HCEC 1CT (cell line): ENCODE measurements at regions not wholly inside any gene's neighbourhood (a gene's known extent, or its start where the extent isn't known, plus 50 kb on each side); places are given as distances from the start of the nearest gene placed in this dataset.
A peak's percentile ranks its signal among the peaks of the same experiment; 100 is the strongest.
"Not testable (repeated sequence)": the region's sequence is repeated elsewhere in the genome, so short reads cannot be mapped to it uniquely, and the experiment has no call there.

Source experiments
- DNase-seq: peaks from one replicate; pipeline ENCODE4 v3.0.0-alpha.2; 2017

DNA sequence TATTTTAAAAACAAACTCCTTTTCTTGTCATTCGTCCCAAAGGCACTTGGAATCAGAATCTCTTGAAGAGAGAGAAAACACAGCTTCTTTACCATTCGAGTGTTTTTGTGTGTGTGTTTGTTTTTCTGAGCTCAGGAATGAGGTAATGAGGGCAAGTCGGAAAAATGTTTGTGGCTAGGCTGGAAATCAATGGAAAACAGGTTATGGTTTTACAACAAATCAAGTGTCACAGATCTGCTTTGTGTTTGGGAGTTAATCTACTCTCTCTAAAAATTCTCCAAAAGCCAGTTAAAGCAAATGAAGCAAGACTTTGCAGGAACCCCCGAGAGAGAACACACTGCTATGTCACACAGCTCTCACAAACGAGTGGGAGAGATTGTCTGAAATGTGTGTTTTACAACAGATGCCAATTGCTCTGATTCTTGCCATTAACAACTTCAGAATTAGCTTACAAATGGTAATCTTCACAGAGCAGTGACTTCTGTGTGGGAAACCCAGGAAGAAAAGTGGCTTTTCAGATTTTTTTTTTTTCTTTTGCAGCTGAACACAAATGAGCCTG, 264.1 kb downstream of the CBLL2 start:
- no peak for DNase-seq

DNA sequence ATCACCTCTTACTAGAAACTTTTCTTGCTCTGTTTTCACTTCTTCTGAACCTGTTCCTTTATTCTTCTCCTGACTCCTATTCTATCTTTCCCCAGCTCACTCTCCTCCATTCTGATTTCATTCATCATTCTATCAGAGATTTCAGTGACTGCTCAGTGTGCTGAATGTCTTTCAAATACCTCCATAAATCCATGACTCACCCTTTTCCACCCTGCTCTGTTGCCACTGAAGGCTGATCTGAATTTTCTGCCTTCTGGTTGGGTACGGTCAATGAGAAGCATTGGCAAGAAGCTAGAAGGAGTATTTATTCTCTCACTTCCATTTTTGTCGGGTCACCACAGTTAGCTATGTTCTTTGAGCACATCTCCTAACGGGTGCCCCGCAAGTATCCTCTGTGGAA, 265.9 kb downstream of the CBLL2 start:
- DNase-seq, result peak; percentile 2

DNA sequence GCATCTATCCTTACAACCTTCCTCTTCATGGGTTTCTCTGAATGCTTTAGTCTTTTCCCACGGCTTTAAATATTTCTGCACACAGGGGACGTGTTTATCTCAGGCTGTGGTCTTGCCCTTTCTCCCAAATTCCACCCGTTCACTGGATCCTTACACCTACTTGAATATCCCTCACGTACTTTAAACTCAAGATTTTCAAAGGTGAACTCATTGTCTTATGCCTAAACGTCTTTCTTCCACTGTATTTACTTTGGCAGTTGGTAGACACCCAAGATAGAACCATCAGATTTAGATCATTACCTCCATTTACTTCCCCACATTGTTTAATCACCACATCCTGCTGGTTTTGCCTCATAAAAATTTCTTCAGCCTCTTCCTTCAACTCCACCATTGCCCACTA, 269.2 kb downstream of the CBLL2 start:
- DNase-seq, result no peak

DNA sequence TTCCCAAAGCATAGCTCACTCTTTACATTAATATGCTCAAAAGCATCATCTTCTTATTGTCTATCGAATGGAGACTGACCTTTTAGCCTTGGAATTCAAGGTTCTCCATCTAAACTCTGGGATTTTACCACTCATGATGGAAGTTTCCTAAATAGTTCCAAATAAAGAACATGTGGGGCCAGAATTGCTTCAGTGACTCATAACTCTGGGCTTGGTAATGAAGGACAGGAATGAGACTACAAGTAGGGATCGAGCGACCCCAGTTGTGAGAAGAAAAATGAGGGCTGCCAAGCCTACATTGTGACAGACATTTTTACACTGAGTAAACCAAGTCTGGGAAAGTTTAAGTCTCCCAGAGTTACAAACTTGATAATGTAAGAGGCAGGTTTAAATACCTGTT, 269.9 kb downstream of the CBLL2 start:
- no peak for DNase-seq

DNA sequence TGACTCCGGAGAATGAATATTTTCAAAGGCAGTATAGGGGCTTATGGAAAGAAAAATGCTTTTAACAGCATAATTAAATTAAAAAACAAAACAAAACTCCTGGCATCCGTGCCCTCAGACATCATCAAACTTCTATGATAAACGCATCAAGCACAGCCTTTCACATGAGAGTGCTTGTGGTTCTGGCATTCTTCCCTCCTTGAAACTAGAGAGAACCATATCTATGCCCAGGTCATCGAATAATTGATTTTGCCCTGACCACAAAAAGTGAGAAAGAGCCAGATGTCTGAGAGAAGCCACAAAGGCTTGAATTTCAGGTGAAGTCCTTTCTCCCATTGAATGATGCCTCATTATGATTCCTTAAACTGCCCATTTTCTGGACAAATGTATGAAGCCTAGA, 286.8 kb downstream of the CBLL2 start:
- DNase-seq, result no peak

DNA sequence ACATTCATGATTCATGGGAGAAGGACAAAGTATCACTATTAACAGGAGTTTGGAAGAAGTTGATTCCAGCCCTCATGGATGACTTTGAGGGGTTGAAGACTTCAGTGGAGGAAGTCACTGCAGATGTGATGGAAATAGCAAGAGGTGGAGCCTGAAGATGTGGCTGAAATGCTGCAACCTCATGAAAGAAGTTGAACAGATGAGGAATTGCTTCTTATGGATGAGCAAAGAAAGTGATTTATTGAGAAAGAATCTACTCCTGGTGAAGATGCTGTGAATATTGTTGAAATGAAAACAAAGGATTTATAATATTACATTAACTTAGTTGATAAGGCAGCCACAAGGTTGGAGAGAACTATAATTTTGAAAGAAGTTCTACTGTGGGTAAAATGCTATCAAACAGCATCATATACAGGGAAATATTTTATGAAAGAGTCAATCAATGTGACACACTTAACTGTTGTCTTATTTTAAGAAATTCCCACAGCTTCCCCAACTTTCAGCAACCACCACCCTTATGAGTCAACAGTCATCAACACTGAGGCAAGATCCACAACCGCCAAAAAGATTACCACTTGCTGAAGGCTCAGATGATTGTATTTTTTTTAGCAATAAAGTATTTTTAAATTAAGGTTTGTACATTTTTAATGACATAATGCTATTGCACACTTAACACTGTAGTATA, 302.6 kb downstream of the CBLL2 start:
- DNase-seq, result peak; percentile 51

DNA sequence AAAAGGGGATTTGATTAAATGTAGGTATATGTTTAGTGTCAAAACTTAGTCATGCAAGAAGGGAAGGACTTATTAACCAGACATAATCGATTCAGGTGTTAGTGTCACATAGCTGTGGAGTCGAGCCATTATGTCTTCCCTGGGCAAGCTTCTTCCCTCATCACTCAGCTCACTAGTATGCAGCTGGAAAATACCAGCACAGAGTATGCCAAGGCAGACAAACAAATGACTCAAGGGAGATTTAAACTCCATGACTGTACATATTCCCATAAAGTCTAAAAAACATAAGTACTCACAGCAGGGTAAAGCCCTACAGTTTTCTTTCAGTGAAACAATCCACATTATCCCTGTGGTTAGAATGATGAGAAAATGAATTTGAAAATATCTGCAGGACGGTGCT, 304.5 kb downstream of the CBLL2 start:
- peak; percentile 56 for DNase-seq

DNA sequence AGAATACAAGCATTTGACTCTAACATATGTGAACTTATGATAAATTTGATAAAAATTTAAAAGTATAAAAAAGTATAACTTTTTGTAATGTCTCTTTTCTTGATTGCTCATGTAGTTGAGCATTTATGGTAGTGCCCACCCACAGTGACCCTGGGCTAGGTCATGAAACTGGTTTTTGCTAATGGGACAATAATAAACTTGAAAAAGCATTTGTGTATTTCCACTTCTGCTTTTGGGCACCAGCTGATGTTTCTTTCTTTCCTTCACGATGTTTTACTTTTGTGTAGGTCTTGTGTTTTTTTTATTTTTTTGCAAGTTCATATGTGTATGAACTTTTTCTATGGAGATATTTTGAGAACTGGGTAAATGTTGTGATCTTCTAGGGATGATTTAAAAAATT, 313.1 kb downstream of the CBLL2 start:
- no peak for DNase-seq

DNA sequence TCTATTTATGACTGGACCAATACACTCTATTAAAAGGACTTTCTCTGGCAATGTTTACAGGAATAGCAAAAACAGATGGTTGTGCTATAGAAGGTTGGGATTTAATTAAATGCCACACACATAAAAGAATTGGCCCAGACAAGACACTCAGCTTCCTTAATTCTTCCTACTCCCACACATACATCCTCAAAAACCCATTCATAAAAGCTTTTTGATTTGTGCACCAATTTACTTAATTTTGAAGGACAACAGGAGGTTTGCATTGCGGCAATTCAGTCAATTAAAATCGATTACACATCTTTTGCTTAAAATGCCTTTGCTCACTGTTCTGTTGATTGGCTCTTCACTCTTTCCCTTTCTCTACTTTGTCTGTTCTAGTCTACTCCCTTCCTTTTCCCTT, 317.1 kb downstream of the CBLL2 start:
- DNase-seq, result no peak

DNA sequence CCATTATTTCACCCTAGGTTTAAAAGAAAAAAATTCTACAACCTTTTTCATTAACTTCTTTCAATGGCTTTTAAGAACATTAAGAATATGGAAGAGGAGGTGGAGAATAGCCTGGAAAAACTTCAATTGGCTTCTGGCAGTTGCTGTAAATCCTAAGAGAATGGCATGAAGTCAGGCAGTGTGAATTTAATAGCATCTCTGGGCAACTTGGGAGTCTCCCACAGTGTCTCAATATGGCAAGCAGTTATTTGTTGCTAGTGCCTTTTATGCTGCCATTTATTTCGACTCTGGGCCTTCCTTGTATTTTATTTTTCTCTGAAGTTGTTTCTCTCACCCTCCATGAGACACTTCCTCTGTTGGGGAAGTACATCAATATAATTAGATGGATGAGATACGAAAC, 322.1 kb downstream of the CBLL2 start:
- no peak for DNase-seq

DNA sequence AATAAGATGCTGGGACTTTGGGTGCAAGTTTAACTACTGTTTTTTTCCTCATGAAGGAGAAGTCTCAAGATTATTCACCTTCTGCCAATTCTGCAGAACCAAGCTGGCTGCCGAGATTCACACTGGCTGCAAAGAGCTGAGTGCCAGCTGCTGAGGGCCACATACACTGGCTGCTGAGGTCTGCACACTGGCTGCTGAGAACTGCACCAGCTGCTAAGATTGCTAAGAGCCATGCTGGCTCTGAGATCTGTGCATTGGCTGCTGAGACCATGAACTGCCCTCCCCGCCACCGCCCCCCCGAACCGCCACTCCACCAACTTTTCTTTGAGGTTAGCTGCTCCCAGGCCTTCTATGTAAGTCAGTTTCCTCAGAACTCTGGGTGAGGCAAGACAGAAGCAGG, 330.3 kb downstream of the CBLL2 start:
- DNase-seq, result no peak

DNA sequence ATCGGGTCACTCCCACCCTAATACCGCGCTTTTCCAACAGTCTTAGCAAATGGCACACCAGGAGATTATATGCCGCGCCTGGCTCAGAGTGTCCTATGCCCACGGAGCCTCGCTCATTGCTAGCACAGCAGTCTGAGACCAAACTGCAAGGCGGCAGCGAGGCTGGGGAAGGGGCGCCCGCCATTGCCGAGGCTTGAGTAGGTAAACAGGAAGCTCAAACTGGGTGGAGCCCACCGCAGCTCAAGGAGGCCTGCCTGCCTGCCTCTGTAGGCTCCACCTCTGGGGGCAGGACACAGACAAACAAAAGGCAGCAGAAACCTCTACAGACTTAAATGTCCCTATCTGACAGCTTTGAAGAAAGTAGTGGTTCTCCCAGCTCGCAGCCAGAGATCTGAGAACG, 336.7 kb downstream of the CBLL2 start:
- not testable (repeated sequence) for DNase-seq

DNA sequence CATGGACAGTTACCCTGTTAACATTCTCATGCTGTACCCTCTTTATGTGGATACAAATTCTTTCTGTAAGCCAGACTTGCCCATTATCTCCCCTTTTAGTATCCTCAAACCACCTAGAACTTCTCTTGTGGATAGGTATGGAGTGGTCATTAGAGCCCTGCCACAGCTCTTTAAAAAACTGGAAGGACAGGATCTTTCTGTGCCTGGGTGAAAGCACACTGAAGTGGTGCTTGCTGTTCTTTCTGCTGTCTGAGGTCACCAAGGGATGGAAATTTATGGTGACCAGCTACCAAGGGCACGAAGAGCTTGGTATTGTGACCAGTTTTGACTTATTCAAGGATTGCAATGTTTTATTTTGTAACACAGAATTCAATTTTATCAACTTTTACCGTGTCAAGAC, 344.2 kb downstream of the CBLL2 start:
- DNase-seq, result no peak

DNA sequence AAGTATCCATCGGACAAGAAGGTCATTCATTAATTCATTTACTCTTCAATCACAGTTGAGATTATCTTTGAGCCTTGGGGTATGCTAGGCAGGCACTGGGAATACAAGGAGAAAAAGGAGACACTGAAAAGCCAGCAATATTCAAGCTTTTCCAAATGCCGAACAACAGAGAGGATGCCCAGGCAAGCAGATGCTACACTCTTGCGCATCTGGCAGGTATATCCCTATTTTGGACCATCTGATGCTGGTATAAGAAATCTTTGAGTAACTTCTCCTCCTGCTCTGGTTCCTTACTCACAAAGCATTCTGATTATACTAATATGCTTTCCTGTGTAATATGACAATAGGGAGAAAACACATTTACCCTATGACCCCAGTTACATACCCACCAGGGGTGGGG, 354.9 kb downstream of the CBLL2 start:
- no peak for DNase-seq

DNA sequence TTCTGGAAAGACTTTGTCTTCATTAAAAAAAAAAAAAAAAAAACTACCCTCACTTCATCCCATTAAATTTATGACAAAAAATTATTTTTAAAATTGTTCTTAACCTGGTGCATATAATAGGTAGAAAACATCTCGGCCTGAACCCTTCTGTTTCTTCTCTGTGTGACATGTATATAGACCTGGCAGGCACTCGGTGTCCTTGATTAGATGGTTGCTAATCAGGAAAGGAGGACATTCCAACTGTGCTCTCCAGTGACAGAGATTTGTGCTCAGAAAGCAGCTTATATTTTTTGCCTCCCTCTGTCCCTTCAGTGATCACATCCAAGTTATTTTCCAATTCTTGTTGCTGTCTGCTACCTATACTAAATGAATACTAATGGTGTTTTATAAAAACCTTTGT, 355.6 kb downstream of the CBLL2 start:
- DNase-seq, result no peak

DNA sequence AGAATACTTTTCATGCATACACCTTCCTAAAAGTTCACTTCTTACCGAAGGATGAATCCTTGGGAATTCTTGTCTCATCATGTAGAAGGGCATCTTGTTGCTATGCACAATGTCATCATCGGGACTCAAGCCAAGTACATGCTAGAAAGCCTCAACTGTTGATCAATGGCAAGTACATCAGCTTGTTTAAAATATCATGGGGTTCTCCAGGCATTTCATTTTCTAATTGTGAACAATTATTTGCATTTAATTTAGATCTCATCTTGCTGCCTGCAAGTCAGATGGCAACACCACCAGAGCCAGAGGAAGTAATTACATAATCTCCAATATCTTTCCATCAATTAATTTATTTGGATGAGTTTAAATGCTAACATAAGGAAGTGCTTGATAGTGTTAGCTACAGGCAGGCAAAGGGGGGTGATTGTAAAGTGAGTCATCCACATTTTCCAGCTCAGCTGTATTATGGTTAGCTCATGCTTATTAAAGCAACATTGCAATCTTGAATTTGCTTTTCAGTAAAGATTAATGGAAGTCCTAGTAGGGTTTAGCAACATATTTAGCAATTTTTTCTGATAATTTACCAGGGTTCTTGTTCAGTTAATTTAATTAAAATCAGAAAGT, 356.5 kb downstream of the CBLL2 start:
- DNase-seq, result peak; percentile 43

DNA sequence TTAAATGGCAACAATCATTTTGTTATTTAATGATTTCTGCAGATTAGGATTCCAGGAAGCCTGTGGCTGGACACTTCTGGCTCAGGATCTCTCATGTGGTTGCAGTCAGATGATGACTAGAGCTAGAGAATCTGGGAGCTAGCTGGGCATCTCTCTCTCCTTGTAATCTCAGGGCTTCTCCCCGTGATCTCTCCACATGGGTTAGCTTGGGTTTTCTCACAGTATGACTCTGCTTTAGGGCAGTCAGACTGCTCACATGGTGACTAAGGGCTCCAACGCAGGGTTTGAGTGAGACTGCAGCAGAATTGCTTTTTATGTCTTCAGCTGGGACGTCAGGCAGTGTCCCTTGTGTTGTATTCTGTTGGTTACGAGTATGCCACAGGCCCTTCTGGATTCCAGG, 361.4 kb downstream of the CBLL2 start:
- DNase-seq, result peak; percentile 34

DNA sequence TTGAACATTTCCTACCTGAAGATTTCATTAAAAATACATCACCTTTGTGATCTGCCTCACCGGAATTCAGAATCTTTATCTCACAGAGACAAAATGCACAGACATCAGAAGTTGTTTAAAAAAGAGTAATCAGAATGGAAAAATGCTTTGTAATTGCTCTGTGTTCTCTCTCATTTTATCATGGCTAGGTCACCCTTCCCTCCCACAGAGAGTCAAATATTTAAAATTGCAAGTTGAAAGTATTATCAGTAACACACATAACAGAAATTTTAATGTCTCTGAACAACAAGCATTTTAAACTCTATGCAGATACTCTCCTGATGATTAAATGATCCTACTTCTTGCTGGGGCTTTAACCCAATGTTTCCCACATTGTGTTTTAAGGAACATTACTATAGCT, 362.0 kb downstream of the CBLL2 start:
- DNase-seq, result no peak

DNA sequence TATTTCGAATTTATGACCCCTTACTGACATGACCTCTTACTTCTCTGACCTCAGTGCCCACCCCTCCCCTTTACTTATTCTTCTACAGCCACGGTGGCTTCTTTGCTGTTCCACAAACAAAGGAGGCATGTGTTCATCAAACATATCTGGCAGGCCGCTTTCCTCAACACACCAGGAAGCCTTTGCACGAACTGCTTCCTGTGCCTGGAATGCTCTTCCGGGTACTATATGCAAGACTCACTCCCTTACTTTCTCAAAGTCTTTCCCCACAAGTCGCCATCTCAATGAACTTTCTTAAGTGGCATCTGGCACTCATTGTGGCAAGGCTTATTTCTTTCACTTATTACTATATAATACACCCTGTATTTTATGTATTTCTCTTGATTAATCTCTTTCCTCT, 351.5 kb upstream of the DDX53 start:
- DNase-seq, result no peak

DNA sequence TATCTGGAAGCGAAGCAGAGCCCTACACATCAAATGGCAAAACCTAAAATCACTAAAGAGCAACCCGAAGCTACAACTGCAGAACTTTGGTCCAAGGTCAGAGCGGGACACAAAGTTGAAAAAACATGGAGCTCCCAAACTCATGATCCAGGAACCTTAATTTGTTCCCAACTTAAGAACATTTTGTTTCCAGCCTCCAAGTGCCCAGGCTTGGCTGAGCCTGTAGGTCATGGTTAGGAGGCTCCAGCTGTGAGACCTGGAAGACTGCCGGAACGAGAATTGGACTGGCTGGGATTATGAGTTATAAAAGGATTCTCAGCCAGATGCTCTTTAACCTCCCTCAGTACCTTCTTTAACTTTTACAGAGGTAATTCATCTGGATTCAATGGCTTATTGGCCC, 349.1 kb upstream of the DDX53 start:
- DNase-seq, result no peak

DNA sequence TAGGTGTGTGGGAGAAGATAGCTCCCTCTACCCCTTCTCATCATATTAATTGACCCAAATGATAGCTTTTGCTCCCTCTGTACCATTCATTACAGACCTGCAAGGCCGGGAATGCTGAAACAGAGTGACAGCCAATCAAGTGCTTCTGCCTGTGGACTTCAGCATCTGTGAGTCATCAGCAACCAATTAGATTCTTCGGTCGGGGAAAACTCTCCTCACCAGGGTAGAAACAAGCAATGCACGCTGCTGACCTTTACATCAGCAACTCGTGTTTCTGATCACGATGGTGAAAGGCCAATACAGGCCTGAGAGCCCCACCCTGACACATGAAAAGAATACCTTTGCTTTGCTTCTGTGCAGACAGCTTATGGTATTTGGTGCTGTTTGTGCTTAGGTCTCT, 347.2 kb upstream of the DDX53 start:
- peak; percentile 30 for DNase-seq

DNA sequence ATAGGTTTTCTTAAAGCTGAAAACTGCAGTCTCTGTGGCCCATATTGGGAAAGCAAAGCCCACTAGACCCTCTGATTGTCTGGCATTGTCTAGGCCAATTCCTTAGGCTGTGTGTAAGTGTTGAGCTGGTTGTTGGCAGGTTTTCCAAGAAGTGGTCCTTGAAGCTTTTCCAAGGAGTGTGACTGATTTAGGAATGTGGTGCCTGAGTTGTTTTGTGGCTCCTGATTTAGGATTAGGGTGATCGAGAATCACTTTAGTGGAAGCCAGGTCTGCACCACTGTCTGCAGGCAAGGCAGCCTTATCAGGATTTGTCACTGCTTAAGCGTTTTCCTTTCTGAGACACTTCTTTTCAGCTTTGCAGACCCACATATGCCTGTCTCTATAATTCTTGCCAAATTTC, 339.0 kb upstream of the DDX53 start:
- DNase-seq, result no peak

DNA sequence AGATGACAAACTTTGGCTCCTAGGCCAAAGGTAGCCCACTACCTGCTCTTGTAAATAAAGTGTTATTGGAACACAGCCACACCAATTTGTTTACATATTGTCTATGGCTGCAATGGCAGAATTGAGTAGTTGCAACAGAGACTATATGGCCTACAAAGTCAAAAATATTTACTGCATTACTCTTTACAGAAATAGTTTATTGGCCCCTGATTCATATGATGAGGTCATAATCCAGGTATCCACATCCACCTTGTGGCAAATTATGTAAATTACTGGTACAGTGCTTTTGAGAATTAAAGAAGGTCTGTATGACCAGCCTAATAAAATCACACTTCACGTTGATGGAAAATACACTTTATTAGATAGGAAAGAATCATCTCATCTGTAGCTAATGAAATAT, 337.0 kb upstream of the DDX53 start:
- no peak for DNase-seq

DNA sequence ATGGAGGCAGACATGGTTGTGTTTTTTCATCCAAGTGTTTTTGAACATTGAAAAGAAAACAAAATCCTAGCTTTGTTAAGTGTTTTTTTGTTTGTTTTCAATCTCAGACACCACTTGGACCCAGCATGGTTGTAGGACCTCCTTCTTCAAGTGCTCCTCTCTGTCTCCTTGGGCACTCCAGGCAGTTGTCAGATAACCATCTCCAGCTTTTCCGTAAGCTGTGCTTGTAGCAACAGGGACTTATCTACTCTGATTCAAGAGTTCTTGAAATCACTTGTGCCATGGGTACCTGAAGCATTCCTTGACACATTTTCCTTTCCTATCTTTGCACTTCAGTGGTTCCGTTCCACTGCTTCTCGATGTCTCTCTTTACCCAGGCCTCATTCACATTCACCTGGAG, 334.9 kb upstream of the DDX53 start:
- no peak for DNase-seq

DNA sequence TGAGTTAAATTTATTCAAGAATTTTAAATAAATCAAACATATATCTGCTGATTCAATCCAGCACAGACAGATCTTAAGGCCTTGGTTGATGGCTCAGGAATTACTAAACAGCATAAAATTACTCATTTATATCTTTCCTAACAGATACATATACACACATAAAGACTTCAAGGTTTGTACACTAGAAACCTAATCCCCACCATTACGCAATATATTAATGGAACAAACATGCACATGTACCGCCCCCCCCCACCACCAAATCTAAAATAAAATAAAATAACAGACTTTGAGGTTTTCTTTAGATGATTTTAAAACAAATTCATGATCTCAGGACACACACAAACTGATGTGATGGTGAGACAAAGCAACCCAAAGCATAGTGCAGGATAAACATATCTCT, 333.9 kb upstream of the DDX53 start:
- no peak for DNase-seq
